T-cell (primary cell): ENCODE measurements at regions not wholly inside any gene's neighbourhood (a gene's known extent, or its start where the extent isn't known, plus 50 kb on each side); places are given as distances from the start of the nearest gene placed in this dataset.
"Not testable (repeated sequence)": the region's sequence is repeated elsewhere in the genome, so short reads cannot be mapped to it uniquely, and the experiment has no call there.

Experiments used
- ATAC-seq, 4 experiments: fragments of 200-7000 bp in 3 of 4; fragments of 150-1000 bp in 1 of 4; cut with Tn5 transposase; replicated peaks in 1 of 4; 1 replicate in 3 of 4; 2 replicates in 1 of 4; pipeline ENCODE4 v1.10.0; 2021; ENCODE audit warnings: moderate library complexity in 3 of 4, mild to moderate bottlenecking in 2 of 4, moderate number of reproducible peaks in 1 of 4
- CTCF ChIA-PET, 2 donors: fragments of 300-600 bp; sonication (Branson Sonifier 250); formaldehyde crosslinking; loops; one replicate each; lab custom pipeline; 2022; ENCODE audit warnings: antibody characterized with exemption in 2 of 2; lab: Charles Lee
- POLR2A ChIA-PET, 2 donors: fragments of 300-600 bp; sonication (Branson Sonifier 250); formaldehyde crosslinking; loops; one replicate each; lab custom pipeline; 2022; ENCODE audit warnings: antibody characterized with exemption in 2 of 2; lab: Charles Lee
- DNase-seq, 35 experiments: peaks; one replicate each; pipeline versions ENCODE4 v3.0.0 to v3.0.0-alpha.2; 2013 to 2023
- H3K27ac ChIP-seq: one replicate; pipeline ENCODE4 v1.5.1; 2013; ENCODE audit warnings: low read length
- H3K27me3 ChIP-seq, 2 experiments: replicated peaks in 1 of 2; 1 replicate in 1 of 2; 2 replicates in 1 of 2; pipeline versions ENCODE4 v1.6.1 to v1.7.0; 2013; ENCODE audit warnings: low read length in 1 of 2, mixed read lengths in 1 of 2; ENCODE audit not compliant: control insufficient read depth in 2 of 2, insufficient read depth in 2 of 2; ENCODE audit errors: extremely low read depth in 1 of 2
- H3K36me3 ChIP-seq, 2 donors: 1 replicate in 1 of 2; 2 replicates in 1 of 2; pipeline versions ENCODE4 v1.6.1 to v1.7.0; 2013; ENCODE audit warnings: low read length in 1 of 2; ENCODE audit not compliant: control insufficient read depth in 2 of 2, insufficient read depth in 1 of 2; ENCODE audit errors: extremely low read depth in 1 of 2
- H3K4me1 ChIP-seq, 2 experiments: 1 replicate in 1 of 2; 2 replicates in 1 of 2; pipeline versions ENCODE4 v1.6.1 to v1.7.0; 2013; ENCODE audit warnings: low read length in 2 of 2, mixed read lengths in 1 of 2; ENCODE audit not compliant: insufficient read depth in 2 of 2, control insufficient read depth in 1 of 2; ENCODE audit errors: extremely low read depth in 1 of 2
- H3K4me3 ChIP-seq, 2 donors: 1 replicate in 1 of 2; 2 replicates in 1 of 2; pipeline versions ENCODE4 v1.5.1 to v1.7.0; 2013; ENCODE audit warnings: mild to moderate bottlenecking in 2 of 2, low read length in 1 of 2, moderate library complexity in 1 of 2; ENCODE audit not compliant: control insufficient read depth in 1 of 2; ENCODE audit errors: extremely low read depth in 1 of 2
- H3K9me3 ChIP-seq: 2 replicates; pipeline ENCODE4 v1.7.0; 2013
- H3K27ac Mint-ChIP-seq, 2 donors: one replicate each; pipeline ENCODE4 v1.8.0; 2020 to 2021; ENCODE audit warnings: mild to moderate bottlenecking in 2 of 2, mixed read lengths in 2 of 2
- H3K27me3 Mint-ChIP-seq, 2 donors: one replicate each; pipeline ENCODE4 v1.8.0; 2021 to 2022; ENCODE audit warnings: mixed read lengths in 2 of 2
- H3K36me3 Mint-ChIP-seq: one replicate; pipeline ENCODE4 v1.8.0; 2021; ENCODE audit warnings: mixed read lengths
- H3K4me1 Mint-ChIP-seq, 3 donors: one replicate each; pipeline ENCODE4 v1.8.0; 2020 to 2022; ENCODE audit warnings: mixed read lengths in 3 of 3, mild to moderate bottlenecking in 1 of 3
- H3K4me3 Mint-ChIP-seq, 3 donors: one replicate each; pipeline ENCODE4 v1.8.0; 2020 to 2022; ENCODE audit warnings: mild to moderate bottlenecking in 3 of 3, mixed read lengths in 3 of 3, moderate library complexity in 3 of 3
- H3K9me3 Mint-ChIP-seq, 3 donors: one replicate each; pipeline ENCODE4 v1.8.0; 2020 to 2022; ENCODE audit warnings: mixed read lengths in 3 of 3
- WGBS: methylation state at CpG from one replicate; pipeline ENCODE4 v1.1.5; 2013; ENCODE audit warnings: missing lambda C conversion rate; ENCODE audit not compliant: insufficient coverage; 5-methylcytosine and 5-hydroxymethylcytosine counted together

DNA sequence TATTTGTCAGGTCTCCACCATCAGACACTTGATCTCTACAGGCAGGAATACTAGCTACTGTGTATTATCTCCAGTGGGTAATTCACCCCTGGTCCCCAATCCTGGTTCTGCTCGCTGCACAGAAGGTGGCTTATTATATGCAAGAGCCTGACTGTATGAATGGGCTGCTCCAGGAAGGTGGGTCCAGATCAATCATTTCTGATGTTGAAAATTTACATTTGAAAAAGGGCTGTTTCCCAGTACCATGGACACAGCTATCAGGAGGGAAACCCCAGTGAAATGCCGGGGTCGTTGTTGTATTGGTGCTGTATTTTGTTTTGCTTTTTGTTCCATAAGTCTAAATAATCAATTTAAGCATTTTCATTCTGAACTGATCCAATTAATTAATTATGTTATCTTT is 367.6 kb downstream of the RND3 start:
- DNase-seq (no peak), ATAC-seq (no peak)
- Histone ChIP-seq H3K4me3 (no peak overlapping the region), H3K36me3 (no peaks in the 10 kb centered on the region), H3K27me3 (no peaks in the 10 kb centered on the region), H3K4me1 (no peaks in the 10 kb centered on the region), H3K27ac (no peak overlapping the region), H3K9me3 (no peaks in the 10 kb centered on the region)
- WGBS = no CpG with 5 or more reads among the region's 3 CpGs
- no peaks in the 10 kb centered on the region for H3K36me3 Mint-ChIP-seq
- no peaks in the 10 kb centered on the region for H3K4me1 Mint-ChIP-seq
- no peak overlapping the region for H3K4me3 Mint-ChIP-seq
- CTCF ChIA-PET = no interaction called here
- H3K9me3 Mint-ChIP-seq = no peaks in the 10 kb centered on the region
- no peak overlapping the region for H3K27ac Mint-ChIP-seq
- no peaks in the 10 kb centered on the region for H3K27me3 Mint-ChIP-seq
- POLR2A ChIA-PET = no interaction called here

DNA sequence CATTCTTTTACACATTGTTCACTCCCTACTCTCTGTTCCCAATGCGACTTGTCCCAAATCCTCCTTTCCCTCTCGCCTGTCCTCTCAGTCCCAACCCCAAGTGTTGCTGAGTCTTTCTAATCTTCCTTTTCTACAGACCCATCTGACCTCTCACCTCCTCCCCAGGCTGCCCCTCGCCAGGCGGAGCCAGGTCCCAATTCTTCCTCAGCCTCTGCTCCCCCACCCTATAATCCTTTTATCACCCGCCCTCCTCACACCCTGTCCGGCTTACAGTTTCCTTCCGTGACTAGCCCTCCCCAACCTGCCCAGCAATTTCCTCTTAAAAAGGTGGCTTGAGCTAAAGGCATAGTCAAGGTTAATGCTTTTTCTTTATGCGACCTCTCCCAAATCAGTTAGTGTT is 373.4 kb downstream of the RND3 start:
- POLR2A ChIA-PET, H3K9me3 Mint-ChIP-seq, H3K27ac ChIP-seq, DNase-seq, H3K4me1 ChIP-seq, CTCF ChIA-PET, H3K36me3 ChIP-seq, H3K4me3 ChIP-seq, H3K4me1 Mint-ChIP-seq, H3K27me3 ChIP-seq, H3K9me3 ChIP-seq, H3K36me3 Mint-ChIP-seq, H3K27me3 Mint-ChIP-seq, H3K4me3 Mint-ChIP-seq, ATAC-seq, H3K27ac Mint-ChIP-seq: not testable (repeated sequence)
- 46% methylated on average over 2 of the region's 8 CpGs for WGBS

DNA sequence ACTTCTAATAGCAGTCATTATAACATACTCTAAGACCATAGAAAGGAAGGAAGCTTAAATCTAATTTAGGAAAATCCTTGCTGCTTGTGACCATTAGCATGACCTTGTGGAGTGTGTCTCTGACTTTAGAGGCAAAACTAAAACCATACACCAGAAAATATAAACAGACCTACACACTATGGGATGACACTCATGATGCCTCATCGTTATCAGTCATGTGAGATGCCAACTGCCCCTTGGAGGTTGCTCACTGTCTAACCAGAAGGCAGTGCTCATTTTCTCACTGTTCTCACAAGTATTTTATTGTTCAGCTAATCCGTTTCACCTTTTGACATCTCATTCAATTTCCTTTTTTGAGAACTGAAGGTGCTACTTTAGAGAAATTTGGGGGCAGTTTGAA is 376.9 kb downstream of the RND3 start:
- H3K27me3 ChIP-seq = no peaks in the 10 kb centered on the region
- ATAC-seq (no peak), DNase-seq (no peak)
- H3K36me3 ChIP-seq = no peaks in the 10 kb centered on the region
- H3K4me3 ChIP-seq = no peak overlapping the region
- CTCF ChIA-PET = no interaction called here
- POLR2A ChIA-PET = no interaction called here
- no peak overlapping the region for H3K27ac ChIP-seq
- Mint-ChIP-seq H3K27ac (no peak overlapping the region), H3K4me1 (no peaks in the 10 kb centered on the region), H3K9me3 (peaks cover 2 to 8% (median 3%) of the 10 kb centered on the region in 3 donors), H3K36me3 (no peaks in the 10 kb centered on the region), H3K27me3 (no peaks in the 10 kb centered on the region), H3K4me3 (no peak overlapping the region)
- WGBS = no CpG with 5 or more reads among the region's 2 CpGs
- no peaks in the 10 kb centered on the region for H3K9me3 ChIP-seq
- no peaks in the 10 kb centered on the region for H3K4me1 ChIP-seq

DNA sequence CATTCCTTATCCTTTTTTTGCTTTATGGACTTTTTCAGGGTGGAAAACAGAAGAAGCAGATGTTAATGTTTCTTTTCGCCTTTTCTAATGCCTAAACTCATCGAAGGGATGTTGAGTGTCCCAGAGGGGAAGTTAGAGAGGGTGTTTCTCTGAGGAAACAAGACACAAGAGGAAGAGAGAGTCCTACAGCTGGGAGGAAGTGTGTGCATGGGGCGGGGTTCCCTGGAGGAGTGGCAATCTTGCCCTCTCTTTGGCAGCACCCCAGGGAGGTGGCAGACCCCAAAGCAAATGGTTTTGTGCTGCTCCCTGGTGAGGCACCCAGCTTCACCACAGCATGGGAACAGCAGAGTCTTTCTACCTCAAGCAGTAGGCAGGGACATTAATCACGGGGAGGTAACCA is 377.6 kb downstream of the RND3 start:
- ATAC-seq (no peak), DNase-seq (no peak)
- POLR2A ChIA-PET = no interaction called here
- H3K9me3 Mint-ChIP-seq = peaks cover 2 to 8% (median 3%) of the 10 kb centered on the region in 3 donors
- H3K4me1 Mint-ChIP-seq = no peaks in the 10 kb centered on the region
- CTCF ChIA-PET = no interaction called here
- H3K36me3 Mint-ChIP-seq = no peaks in the 10 kb centered on the region
- Histone ChIP-seq H3K9me3 (no peaks in the 10 kb centered on the region), H3K4me1 (no peaks in the 10 kb centered on the region), H3K27ac (no peak overlapping the region), H3K4me3 (no peak overlapping the region), H3K36me3 (no peaks in the 10 kb centered on the region), H3K27me3 (no peaks in the 10 kb centered on the region)
- H3K27me3 Mint-ChIP-seq = no peaks in the 10 kb centered on the region
- H3K4me3 Mint-ChIP-seq = no peak overlapping the region
- 47% methylated on average over 2 of the region's 4 CpGs for WGBS
- H3K27ac Mint-ChIP-seq = no peak overlapping the region

DNA sequence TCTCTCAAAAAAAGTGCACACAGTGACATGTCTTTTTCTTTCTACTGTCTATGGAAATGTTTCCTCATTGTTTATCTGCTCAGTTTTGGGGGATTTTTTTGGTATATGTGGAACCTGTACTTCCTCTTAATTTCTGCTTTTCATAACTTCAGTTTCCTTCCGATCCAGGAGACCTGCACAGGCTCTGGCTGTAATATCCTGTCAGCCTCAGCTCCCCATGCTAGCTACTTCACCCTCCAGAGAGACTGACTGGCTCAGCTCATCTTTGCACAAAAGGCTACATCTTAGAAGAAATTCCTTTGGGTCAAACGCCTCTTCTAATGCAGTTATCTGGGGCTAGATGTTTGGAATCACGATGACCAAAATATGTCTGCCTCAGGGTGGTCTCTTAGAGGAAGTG is 378.4 kb downstream of the RND3 start:
- POLR2A ChIA-PET = no interaction called here
- no peak for DNase-seq
- 37% methylated on average over 2 of the region's 3 CpGs for WGBS

DNA sequence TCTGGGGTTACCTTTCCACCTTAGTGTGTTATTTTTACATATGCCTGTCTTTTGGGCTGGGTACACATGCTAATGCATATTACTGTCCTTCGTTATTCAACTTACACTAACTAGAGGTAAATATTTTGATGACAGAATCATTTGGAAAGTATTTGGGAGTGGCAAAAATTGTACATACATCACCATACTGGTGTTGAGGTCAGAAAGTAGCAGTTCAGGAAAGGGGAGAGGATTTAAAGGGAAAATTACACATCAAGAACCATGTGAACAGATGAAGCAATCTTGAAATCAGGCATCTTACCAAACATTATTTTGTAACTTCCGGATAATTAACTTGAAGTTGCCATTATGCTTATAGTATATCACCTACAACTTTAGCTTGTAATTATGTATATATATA is 379.7 kb downstream of the RND3 start:
- no peak overlapping the region for H3K4me3 ChIP-seq
- no CpG with 5 or more reads among the region's 2 CpGs for WGBS
- Mint-ChIP-seq H3K4me3 (no peak overlapping the region), H3K4me1 (no peaks in the 10 kb centered on the region), H3K27me3 (no peaks in the 10 kb centered on the region), H3K36me3 (no peaks in the 10 kb centered on the region), H3K27ac (no peak overlapping the region), H3K9me3 (peaks cover 2 to 8% (median 3%) of the 10 kb centered on the region in 3 donors)
- DNase-seq = no peak
- no peaks in the 10 kb centered on the region for H3K27me3 ChIP-seq
- ChIA-PET POLR2A (interaction anchor here in 1 of 2 donors (0.6 kb wide), 1 partner anchor 19 kb away, joined by 3 read pairs; no protein-coding TSS in a partner anchor), CTCF (no interaction called here)
- no peak for ATAC-seq
- H3K9me3 ChIP-seq = no peaks in the 10 kb centered on the region
- H3K36me3 ChIP-seq = no peaks in the 10 kb centered on the region
- no peaks in the 10 kb centered on the region for H3K4me1 ChIP-seq
- no peak overlapping the region for H3K27ac ChIP-seq

More for the DNA sequence above, 378.4 kb downstream of the RND3 start:
- ATAC-seq = no peak
- Mint-ChIP-seq H3K4me1 (no peaks in the 10 kb centered on the region), H3K9me3 (peaks cover 2 to 8% (median 3%) of the 10 kb centered on the region in 3 donors), H3K36me3 (no peaks in the 10 kb centered on the region), H3K27me3 (no peaks in the 10 kb centered on the region), H3K27ac (no peak overlapping the region), H3K4me3 (no peak overlapping the region)
- Histone ChIP-seq H3K27me3 (no peaks in the 10 kb centered on the region), H3K36me3 (no peaks in the 10 kb centered on the region), H3K4me1 (no peaks in the 10 kb centered on the region), H3K9me3 (no peaks in the 10 kb centered on the region), H3K4me3 (no peak overlapping the region), H3K27ac (no peak overlapping the region)
- CTCF ChIA-PET = no interaction called here

DNA sequence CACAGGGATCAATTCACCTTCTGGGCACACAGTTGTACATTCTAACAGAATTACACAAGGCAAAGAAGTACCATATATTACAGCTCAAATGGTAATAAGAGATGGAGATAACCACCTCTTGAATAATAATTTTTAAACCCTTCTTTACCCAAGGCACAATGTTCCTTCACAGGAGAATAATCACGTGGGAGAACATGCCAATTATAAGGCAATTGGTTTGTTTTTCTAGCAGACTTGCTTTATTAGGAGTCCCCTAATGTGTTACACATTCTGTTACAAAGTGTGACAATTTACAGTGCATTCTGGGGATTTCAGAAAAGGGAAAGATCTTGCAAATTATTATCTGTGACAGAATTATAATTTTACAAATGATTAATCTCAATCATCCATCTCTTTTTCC is 380.3 kb downstream of the RND3 start:
- no peaks in the 10 kb centered on the region for H3K27me3 ChIP-seq
- WGBS = no CpG with 5 or more reads among the region's 1 CpG
- ATAC-seq = no peak
- DNase-seq = no peak
- Mint-ChIP-seq H3K36me3 (no peaks in the 10 kb centered on the region), H3K9me3 (peaks cover 2 to 8% (median 3%) of the 10 kb centered on the region in 3 donors), H3K27me3 (no peaks in the 10 kb centered on the region), H3K27ac (no peak overlapping the region), H3K4me3 (no peak overlapping the region), H3K4me1 (no peaks in the 10 kb centered on the region)
- CTCF ChIA-PET = no interaction called here
- no peaks in the 10 kb centered on the region for H3K36me3 ChIP-seq
- H3K4me1 ChIP-seq = no peaks in the 10 kb centered on the region
- no peaks in the 10 kb centered on the region for H3K9me3 ChIP-seq
- no peak overlapping the region for H3K27ac ChIP-seq
- no peak overlapping the region for H3K4me3 ChIP-seq
- POLR2A ChIA-PET = no interaction called here
